ENCODE measurements at regions not wholly inside any gene's neighbourhood (a gene's known extent, or its start where the extent isn't known, plus 50 kb on each side); places are given as distances from the start of the nearest gene placed in this dataset.

- Histone ChIP-seq H3K18ac (ENCODE audit: extremely low read depth, low read length) (no peak overlapping the region), H3K4me2 (ENCODE audit: insufficient read depth in 1 of 2, low read depth in 2 of 2, low read length in 2 of 2) (no peak overlapping the region), H3K36me3 (ENCODE audit: control insufficient read depth in 2 of 4, insufficient read depth in 4 of 4, low read length in 3 of 4) (no peaks in the 10 kb centered on the region), H2BK20ac (ENCODE audit: low read length) (no peak overlapping the region), H3K4me3 (ENCODE audit: extremely low read depth in 1 of 4, insufficient read depth in 2 of 4, low read depth in 3 of 4, low read length in 4 of 4) (no peak overlapping the region), H3K9me3 (ENCODE audit: insufficient read depth in 2 of 2, low read depth in 1 of 2, low read length in 1 of 2) (peaks cover 0 to 3% of the 10 kb centered on the region in 2 experiments; a peak in 1 of 4 replicates), H3K56ac (replicated peaks; ENCODE audit: insufficient read length, low read depth, low read length) (no peak overlapping the region), H3K4me1 (replicated peaks in 1 of 4; ENCODE audit: control insufficient read depth in 3 of 4, insufficient read depth in 4 of 4, low read length in 3 of 4) (no peaks in the 10 kb centered on the region), H4K8ac (ENCODE audit: extremely low read depth, insufficient read depth, low read length) (no peak overlapping the region), H3K14ac (ENCODE audit: insufficient read length) (no peak overlapping the region), H3K23ac (ENCODE audit: insufficient read length) (no peak overlapping the region), H2BK120ac (replicated peaks; ENCODE audit: low read depth, low read length) (no peak overlapping the region), H3K79me2 (ENCODE audit: control insufficient read depth in 1 of 2, insufficient read depth in 2 of 2, low read length in 2 of 2) (no peaks in the 10 kb centered on the region), H3K79me1 (ENCODE audit: low read depth, low read length) (no peaks in the 10 kb centered on the region), H4K20me1 (replicated peaks in 1 of 2; ENCODE audit: control insufficient read depth in 1 of 2, insufficient read depth in 2 of 2, low read length in 2 of 2) (no peaks in the 10 kb centered on the region), H2AK5ac (ENCODE audit: low read depth, low read length) (no peak overlapping the region), H3K23me2 (ENCODE audit: low read depth, low read length) (no peaks in the 10 kb centered on the region), H2AFZ (ENCODE audit: low read length) (no peak overlapping the region), H3K27ac (ENCODE audit: low read depth, low read length) (no peak overlapping the region), H3K27me3 (replicated peaks in 1 of 4; ENCODE audit: control insufficient read depth in 3 of 4, extremely low read depth in 1 of 4, insufficient read depth in 3 of 4, low read length in 3 of 4) (no peaks in the 10 kb centered on the region), H4K5ac (ENCODE audit: insufficient read length, low read depth, low read length) (no peak overlapping the region), H2BK12ac (ENCODE audit: low read depth, low read length) (no peak overlapping the region), H4K91ac (replicated peaks; ENCODE audit: insufficient read length, low read length) (no peak overlapping the region), H2BK5ac (ENCODE audit: low read depth, low read length) (no peak overlapping the region), H3K4ac (replicated peaks; ENCODE audit: insufficient read length, low read depth, low read length) (no peak overlapping the region), H3K9ac (replicated peaks in 1 of 4; ENCODE audit: extremely low read depth in 1 of 4, low read depth in 3 of 4, low read length in 3 of 4) (no peak overlapping the region), H2BK15ac (ENCODE audit: low read length) (no peak overlapping the region)
- whole genome bisulfite sequencing, 2 experiments (ENCODE audit: extremely low coverage in 1 of 2, insufficient coverage in 1 of 2, insufficient read length in 1 of 2, insufficient replicate concordance in 2 of 2, low coverage in 1 of 2, low lambda C conversion rate in 2 of 2, missing lambda C conversion rate in 1 of 2): 95% methylated on average over 1 of the region's 1 CpG; no CpG with 5 or more reads in 1 of the 2 experiments
- FAIRE-seq (no peak), DNase-seq (ENCODE audit: low read depth in 1 of 2, low spot score in 2 of 2) (no peak)
- ChIA-PET CTCF (ENCODE audit: partially characterized antibody) (no interaction called here), POLR2A (ENCODE audit: partially characterized antibody) (no interaction called here)
- TF ChIP-seq SIX5 (IDR thresholded peaks at IDR 0.05; ENCODE audit: low read depth, low read length): no peak
- no peak for TF ChIP-seq RFX5 (IDR thresholded peaks at IDR 0.05; ENCODE audit: borderline replicate concordance, low read depth, low read length)
- no peak for TF ChIP-seq KDM5A (IDR thresholded peaks at IDR 0.05; ENCODE audit: low read length)
- TF ChIP-seq ZNF274 (IDR thresholded peaks at IDR 0.05; ENCODE audit: borderline replicate concordance, extremely low read depth, low read length): no peak
- no peak for TF ChIP-seq SUZ12 (IDR thresholded peaks at IDR 0.05; ENCODE audit: low read length)
- TF ChIP-seq SIN3A (conservative IDR thresholded peaks at IDR 0.05 in 1 of 2, IDR thresholded peaks at IDR 0.05 in 1 of 2; ENCODE audit: low read depth in 1 of 2, low read length in 2 of 2): no peak
- no peak for TF ChIP-seq ATF3 (IDR thresholded peaks at IDR 0.05; ENCODE audit: insufficient read depth, low read depth, low read length)
- TF ChIP-seq POLR2AphosphoS5 (IDR thresholded peaks at IDR 0.05; ENCODE audit: low read depth, low read length): no peak
- TF ChIP-seq GABPA (IDR thresholded peaks at IDR 0.05; ENCODE audit: borderline replicate concordance, insufficient read depth, low read length): no peak
- TF ChIP-seq MAX (IDR thresholded peaks at IDR 0.05): no peak
- TF ChIP-seq USF2 (IDR thresholded peaks at IDR 0.05; ENCODE audit: low read length): no peak
- no peak for TF ChIP-seq TAF1 (IDR thresholded peaks at IDR 0.05; ENCODE audit: low read depth, low read length)
- no peak for TF ChIP-seq GTF2F1 (IDR thresholded peaks at IDR 0.05; ENCODE audit: borderline replicate concordance, low read depth, low read length)
Measured at GRCh38 chr2:194151231-194151630, 1505.8 kb upstream of the SLC39A10 start.
